ENCODE measurements at regions not wholly inside any gene's neighbourhood (a gene's known extent, or its start where the extent isn't known, plus 50 kb on each side); places are given as distances from the start of the nearest gene placed in this dataset.

DNA sequence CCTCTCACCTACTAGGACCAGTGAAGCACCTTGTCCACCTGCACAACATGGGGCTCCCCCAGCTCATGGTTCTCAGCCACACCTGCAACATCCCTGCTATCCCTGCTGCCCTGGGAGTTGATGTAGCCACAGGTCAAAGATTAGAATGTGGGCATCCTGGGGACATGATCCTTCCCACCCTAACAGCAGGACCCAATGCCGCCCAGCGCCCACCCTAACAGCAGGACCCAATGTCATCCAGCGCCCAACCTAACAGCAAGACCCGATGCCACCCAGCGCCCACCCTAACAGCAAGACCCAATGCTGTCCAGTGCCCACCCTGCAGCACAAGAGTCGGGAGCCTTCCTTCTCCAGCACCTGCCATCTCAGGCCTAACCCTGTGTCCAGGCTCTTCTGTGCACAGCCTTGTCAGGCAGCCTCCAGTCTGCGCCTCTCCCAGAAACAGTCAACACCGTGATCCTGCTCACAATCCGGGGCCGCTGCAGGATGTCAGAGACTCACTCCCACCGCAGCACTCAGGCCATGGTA is 237.3 kb upstream of the SALL3 start:
- Histone ChIP-seq H3K27ac (ENCODE audit: low read depth, low read length) (no peak overlapping the region), H3K4me1 (ENCODE audit: control insufficient read depth in 5 of 5, insufficient read depth in 5 of 5, low read length in 5 of 5) (no peaks in the 10 kb centered on the region), H3K36me3 (ENCODE audit: control insufficient read depth in 5 of 5, insufficient read depth in 5 of 5, low read length in 5 of 5) (no peaks in the 10 kb centered on the region), H3K9ac (ENCODE audit: low read length in 5 of 5) (no peak overlapping the region), H3K27me3 (ENCODE audit: control insufficient read depth in 5 of 5, insufficient read depth in 4 of 5, low read length in 5 of 5) (peaks cover 0 to 12% (median 3%) of the 10 kb centered on the region in 5 donors), H3K9me3 (ENCODE audit: control insufficient read depth in 5 of 5, low read length in 5 of 5) (no peaks in the 10 kb centered on the region), H3K4me3 (ENCODE audit: low read depth in 1 of 5, low read length in 5 of 5) (no peak overlapping the region)

DNA sequence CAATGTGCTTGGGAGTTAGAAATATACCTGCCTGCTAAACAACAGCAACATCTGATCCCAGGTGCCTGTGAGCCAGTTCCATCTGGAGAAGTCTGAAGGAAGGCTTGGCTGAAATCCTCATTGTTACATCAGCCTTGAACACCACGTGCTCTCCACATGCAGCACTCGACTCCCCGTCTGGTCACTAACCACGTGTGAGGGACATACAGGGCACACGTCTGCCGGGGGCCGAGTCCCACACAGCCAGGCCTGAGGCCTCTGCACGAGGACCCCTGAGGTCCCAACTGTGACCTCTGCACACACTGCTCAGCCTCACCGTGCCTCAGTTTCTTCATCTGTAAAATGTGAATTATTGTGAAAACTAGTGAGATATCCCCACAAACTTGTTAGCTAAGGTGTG is 236.5 kb upstream of the SALL3 start:
- Histone ChIP-seq H3K27me3 (ENCODE audit: control insufficient read depth in 5 of 5, insufficient read depth in 4 of 5, low read length in 5 of 5) (peaks cover 0 to 12% (median 3%) of the 10 kb centered on the region in 5 donors), H3K9ac (ENCODE audit: low read length in 5 of 5) (no peak overlapping the region), H3K4me1 (ENCODE audit: control insufficient read depth in 5 of 5, insufficient read depth in 5 of 5, low read length in 5 of 5) (no peaks in the 10 kb centered on the region), H3K27ac (ENCODE audit: low read depth, low read length) (no peak overlapping the region), H3K4me3 (ENCODE audit: low read depth in 1 of 5, low read length in 5 of 5) (no peak overlapping the region), H3K9me3 (ENCODE audit: control insufficient read depth in 5 of 5, low read length in 5 of 5) (no peaks in the 10 kb centered on the region), H3K36me3 (ENCODE audit: control insufficient read depth in 5 of 5, insufficient read depth in 5 of 5, low read length in 5 of 5) (no peaks in the 10 kb centered on the region)

DNA sequence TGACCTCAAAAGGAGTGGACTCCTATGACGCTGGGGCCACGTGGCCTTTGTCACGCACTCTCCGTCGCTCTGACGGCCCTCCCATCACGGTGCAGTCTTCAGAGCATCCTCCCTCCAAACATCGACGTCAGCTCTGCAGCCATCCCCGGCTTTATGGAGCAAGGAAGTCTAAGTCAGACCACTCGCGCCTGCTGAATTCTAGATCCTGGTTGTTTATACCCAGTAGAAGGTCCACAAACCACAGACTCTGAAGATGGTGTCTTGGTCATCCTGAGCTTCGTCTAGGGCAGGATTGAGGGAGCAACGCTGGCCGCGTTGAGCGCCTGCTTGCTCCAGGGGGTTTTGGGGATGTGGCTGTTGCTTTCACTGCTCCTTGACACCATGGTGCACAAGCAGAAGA is 228.0 kb upstream of the SALL3 start:
- Histone ChIP-seq H3K4me3 (ENCODE audit: low read depth in 1 of 5, low read length in 5 of 5) (no peak overlapping the region), H3K4me1 (ENCODE audit: control insufficient read depth in 5 of 5, insufficient read depth in 5 of 5, low read length in 5 of 5) (no peaks in the 10 kb centered on the region), H3K27ac (ENCODE audit: low read depth, low read length) (no peak overlapping the region)

DNA sequence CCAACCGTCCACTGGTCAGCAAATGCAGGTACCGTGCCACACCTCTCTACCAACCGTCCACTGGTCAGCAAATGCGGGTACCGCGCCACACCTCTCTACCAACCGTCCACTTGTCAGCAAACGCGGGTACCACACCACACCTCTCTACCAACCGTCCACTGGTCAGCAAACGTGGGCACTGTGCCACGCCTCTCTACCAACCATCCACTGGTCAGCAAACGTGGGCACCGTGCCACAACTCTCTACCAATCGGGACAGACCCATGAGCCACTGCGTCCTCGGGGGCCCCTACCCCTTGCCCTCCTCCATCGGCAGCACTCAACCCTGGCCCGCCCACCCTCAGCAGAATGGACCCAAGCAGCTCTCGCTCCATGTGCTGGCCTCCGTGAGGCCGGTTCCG is 226.4 kb upstream of the SALL3 start:
- H3K4me1 ChIP-seq (ENCODE audit: control insufficient read depth in 5 of 5, insufficient read depth in 5 of 5, low read length in 5 of 5): no peaks in the 10 kb centered on the region
- peaks cover 0 to 13% (median 6%) of the 10 kb centered on the region in 5 donors for H3K27me3 ChIP-seq (ENCODE audit: control insufficient read depth in 5 of 5, insufficient read depth in 4 of 5, low read length in 5 of 5)
- no peak overlapping the region for H3K9ac ChIP-seq (ENCODE audit: low read length in 5 of 5)
- H3K9me3 ChIP-seq (ENCODE audit: control insufficient read depth in 5 of 5, low read length in 5 of 5): no peaks in the 10 kb centered on the region
- H3K36me3 ChIP-seq (ENCODE audit: control insufficient read depth in 5 of 5, insufficient read depth in 5 of 5, low read length in 5 of 5): no peaks in the 10 kb centered on the region
- no peak overlapping the region for H3K4me3 ChIP-seq (ENCODE audit: low read depth in 1 of 5, low read length in 5 of 5)
- H3K27ac ChIP-seq (ENCODE audit: low read depth, low read length): no peak overlapping the region

More for the DNA sequence above, 228.0 kb upstream of the SALL3 start:
- Histone ChIP-seq H3K36me3 (ENCODE audit: control insufficient read depth in 5 of 5, insufficient read depth in 5 of 5, low read length in 5 of 5) (no peaks in the 10 kb centered on the region), H3K27me3 (ENCODE audit: control insufficient read depth in 5 of 5, insufficient read depth in 4 of 5, low read length in 5 of 5) (peaks cover 0 to 13% (median 6%) of the 10 kb centered on the region in 5 donors), H3K9me3 (ENCODE audit: control insufficient read depth in 5 of 5, low read length in 5 of 5) (no peaks in the 10 kb centered on the region), H3K9ac (ENCODE audit: low read length in 5 of 5) (no peak overlapping the region)

DNA sequence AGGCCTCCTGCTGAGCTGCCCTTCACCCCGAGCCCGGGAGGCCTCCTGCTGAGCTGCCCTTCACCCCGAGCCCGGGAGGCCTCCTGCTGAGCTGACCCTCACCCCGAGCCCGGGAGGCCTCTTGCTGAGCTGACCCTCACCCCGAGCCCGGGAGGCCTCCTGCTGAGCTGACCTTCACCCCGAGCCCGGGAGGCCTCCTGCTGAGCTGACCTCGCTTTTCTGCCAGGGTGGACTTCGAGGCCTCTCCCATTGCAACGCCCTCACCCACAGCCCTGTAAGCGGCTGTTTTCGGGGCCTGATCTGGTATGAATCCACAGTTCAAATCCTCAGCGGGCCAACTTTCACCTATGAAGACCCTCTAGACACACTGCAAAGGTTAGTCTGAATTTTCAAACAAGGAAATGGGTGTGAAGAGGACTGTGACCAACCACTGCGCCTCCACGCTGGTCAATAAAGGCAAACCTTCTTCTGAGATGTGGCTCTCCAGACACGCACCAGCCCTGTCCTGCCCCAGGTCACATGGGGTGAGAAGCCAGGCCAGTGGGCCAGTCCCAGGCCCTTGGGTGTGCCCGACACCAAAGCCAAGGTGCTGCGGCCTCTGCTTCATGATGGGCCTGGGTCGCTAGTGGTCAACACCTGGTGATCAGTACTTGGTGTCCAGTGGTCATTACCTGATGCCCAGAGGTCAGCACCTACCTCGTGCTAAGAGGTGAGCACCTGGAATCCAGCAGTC is 225.1 kb upstream of the SALL3 start:
- Histone ChIP-seq H3K4me1 (ENCODE audit: control insufficient read depth in 5 of 5, insufficient read depth in 5 of 5, low read length in 5 of 5) (no peaks in the 10 kb centered on the region), H3K27ac (ENCODE audit: low read depth, low read length) (no peak overlapping the region), H3K27me3 (ENCODE audit: control insufficient read depth in 5 of 5, insufficient read depth in 4 of 5, low read length in 5 of 5) (peaks cover 0 to 13% (median 6%) of the 10 kb centered on the region in 5 donors), H3K9me3 (ENCODE audit: control insufficient read depth in 5 of 5, low read length in 5 of 5) (no peaks in the 10 kb centered on the region), H3K4me3 (ENCODE audit: low read depth in 1 of 5, low read length in 5 of 5) (no peak overlapping the region), H3K9ac (ENCODE audit: low read length in 5 of 5) (no peak overlapping the region), H3K36me3 (ENCODE audit: control insufficient read depth in 5 of 5, insufficient read depth in 5 of 5, low read length in 5 of 5) (no peaks in the 10 kb centered on the region)

DNA sequence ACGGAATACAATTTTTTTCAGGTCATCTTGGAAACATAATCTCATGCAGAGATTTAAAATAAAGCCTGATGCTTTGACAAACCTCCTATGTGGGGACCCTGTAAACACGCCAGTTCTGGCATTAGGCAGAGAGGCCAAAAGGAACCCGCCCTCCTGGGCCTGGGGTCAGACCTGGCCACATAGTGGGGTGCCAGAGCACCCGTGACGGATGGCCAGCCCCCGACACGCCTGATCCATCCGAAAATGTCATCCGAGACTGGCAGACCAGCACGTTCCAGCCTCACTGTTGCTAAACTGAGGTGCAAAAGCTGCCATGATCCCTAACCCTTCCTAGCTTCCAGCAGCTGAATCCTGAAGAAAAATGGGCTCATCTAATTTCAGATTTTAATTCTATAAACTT is 222.6 kb upstream of the SALL3 start:
- H3K9me3 ChIP-seq (ENCODE audit: control insufficient read depth in 5 of 5, low read length in 5 of 5): peaks cover 0 to 5% (median 0%) of the 10 kb centered on the region in 5 donors
- no peaks in the 10 kb centered on the region for H3K4me1 ChIP-seq (ENCODE audit: control insufficient read depth in 5 of 5, insufficient read depth in 5 of 5, low read length in 5 of 5)
- no peak overlapping the region for H3K4me3 ChIP-seq (ENCODE audit: low read depth in 1 of 5, low read length in 5 of 5)
- peaks cover 0 to 13% (median 6%) of the 10 kb centered on the region in 5 donors for H3K27me3 ChIP-seq (ENCODE audit: control insufficient read depth in 5 of 5, insufficient read depth in 4 of 5, low read length in 5 of 5)
- no peak overlapping the region for H3K9ac ChIP-seq (ENCODE audit: low read length in 5 of 5)
- no peaks in the 10 kb centered on the region for H3K36me3 ChIP-seq (ENCODE audit: control insufficient read depth in 5 of 5, insufficient read depth in 5 of 5, low read length in 5 of 5)
- H3K27ac ChIP-seq (ENCODE audit: low read depth, low read length): no peak overlapping the region

DNA sequence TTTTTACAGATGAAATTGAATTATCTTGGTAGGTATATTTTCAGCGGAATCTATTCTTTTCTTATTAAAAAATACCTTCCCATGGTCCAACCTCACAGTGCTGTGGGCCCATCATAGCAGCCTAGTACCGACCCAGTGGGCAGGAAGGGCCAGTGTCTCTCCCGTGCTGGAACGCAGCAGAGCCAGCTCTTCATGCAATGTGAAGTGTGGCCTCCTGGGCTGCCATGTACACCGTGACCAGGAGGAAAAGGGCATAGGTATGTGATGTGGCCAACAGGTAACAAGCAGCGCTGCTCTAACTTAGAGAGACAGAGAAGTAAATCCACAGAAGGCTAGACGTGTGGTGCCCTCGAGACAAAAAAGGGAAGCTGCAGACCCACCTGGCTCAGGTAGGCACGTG is 221.1 kb upstream of the SALL3 start:
- no peak overlapping the region for H3K27ac ChIP-seq (ENCODE audit: low read depth, low read length)

DNA sequence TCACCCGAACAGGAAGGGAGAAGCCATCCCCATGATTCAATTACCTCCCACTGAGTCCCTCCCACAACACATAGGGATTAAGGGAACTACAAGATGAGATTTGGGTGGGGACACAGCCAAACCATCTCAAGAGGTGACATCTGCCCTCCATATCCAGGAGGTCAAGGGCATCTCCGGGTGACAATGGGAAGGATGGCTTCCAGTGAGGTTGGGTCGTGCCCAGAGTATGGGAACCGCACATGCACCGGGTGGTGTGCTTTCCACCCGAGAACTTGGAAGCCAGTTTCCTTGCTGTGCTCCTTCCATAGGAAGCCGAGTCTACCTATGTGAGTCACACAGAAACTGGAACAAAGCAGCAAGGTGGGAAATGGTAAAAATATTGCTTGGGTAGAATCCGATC is 216.9 kb upstream of the SALL3 start:
- H3K9ac ChIP-seq (ENCODE audit: low read length in 5 of 5): no peak overlapping the region

More for the DNA sequence above, 221.1 kb upstream of the SALL3 start:
- peaks cover 0 to 13% (median 3%) of the 10 kb centered on the region in 5 donors for H3K27me3 ChIP-seq (ENCODE audit: control insufficient read depth in 5 of 5, insufficient read depth in 4 of 5, low read length in 5 of 5)
- H3K4me1 ChIP-seq (ENCODE audit: control insufficient read depth in 5 of 5, insufficient read depth in 5 of 5, low read length in 5 of 5): no peaks in the 10 kb centered on the region
- H3K9me3 ChIP-seq (ENCODE audit: control insufficient read depth in 5 of 5, low read length in 5 of 5): peaks cover 0 to 5% (median 0%) of the 10 kb centered on the region in 5 donors
- no peak overlapping the region for H3K9ac ChIP-seq (ENCODE audit: low read length in 5 of 5)
- no peaks in the 10 kb centered on the region for H3K36me3 ChIP-seq (ENCODE audit: control insufficient read depth in 5 of 5, insufficient read depth in 5 of 5, low read length in 5 of 5)
- H3K4me3 ChIP-seq (ENCODE audit: low read depth in 1 of 5, low read length in 5 of 5): no peak overlapping the region

DNA sequence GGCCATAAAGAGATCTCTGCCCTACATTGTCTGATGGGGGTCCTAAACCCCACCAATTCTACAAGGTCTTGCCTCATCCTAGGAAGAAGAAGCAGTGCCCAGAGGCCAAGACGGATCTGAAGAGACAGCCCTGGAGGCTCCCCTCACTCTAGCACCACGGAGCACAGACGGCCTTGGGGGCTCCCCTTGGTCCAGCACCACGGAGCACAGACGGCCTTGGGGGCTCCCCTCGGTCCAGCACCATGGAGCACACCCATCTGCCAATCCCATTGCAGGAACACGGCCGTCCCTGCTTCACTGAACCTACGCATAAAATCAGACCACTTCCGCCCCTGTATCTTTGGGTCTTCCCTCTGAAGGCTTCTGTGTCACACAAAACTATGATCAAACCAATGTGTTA is 215.1 kb upstream of the SALL3 start:
- H3K9ac ChIP-seq (ENCODE audit: low read length in 5 of 5): no peak overlapping the region
- H3K36me3 ChIP-seq (ENCODE audit: control insufficient read depth in 5 of 5, insufficient read depth in 5 of 5, low read length in 5 of 5): no peaks in the 10 kb centered on the region
- H3K4me1 ChIP-seq (ENCODE audit: control insufficient read depth in 5 of 5, insufficient read depth in 5 of 5, low read length in 5 of 5): no peaks in the 10 kb centered on the region
- peaks cover 0 to 5% (median 0%) of the 10 kb centered on the region in 5 donors for H3K9me3 ChIP-seq (ENCODE audit: control insufficient read depth in 5 of 5, low read length in 5 of 5)
- H3K27ac ChIP-seq (ENCODE audit: low read depth, low read length): no peak overlapping the region
- H3K4me3 ChIP-seq (ENCODE audit: low read depth in 1 of 5, low read length in 5 of 5): no peak overlapping the region
- peaks cover 9 to 23% (median 12%) of the 10 kb centered on the region in 5 donors for H3K27me3 ChIP-seq (ENCODE audit: control insufficient read depth in 5 of 5, insufficient read depth in 4 of 5, low read length in 5 of 5)

More for the DNA sequence above, 216.9 kb upstream of the SALL3 start:
- H3K27me3 ChIP-seq (ENCODE audit: control insufficient read depth in 5 of 5, insufficient read depth in 4 of 5, low read length in 5 of 5): peaks cover 2 to 18% (median 4%) of the 10 kb centered on the region in 5 donors
- H3K27ac ChIP-seq (ENCODE audit: low read depth, low read length): no peak overlapping the region
- H3K9me3 ChIP-seq (ENCODE audit: control insufficient read depth in 5 of 5, low read length in 5 of 5): peaks cover 0 to 5% (median 0%) of the 10 kb centered on the region in 5 donors
- no peaks in the 10 kb centered on the region for H3K4me1 ChIP-seq (ENCODE audit: control insufficient read depth in 5 of 5, insufficient read depth in 5 of 5, low read length in 5 of 5)
- H3K36me3 ChIP-seq (ENCODE audit: control insufficient read depth in 5 of 5, insufficient read depth in 5 of 5, low read length in 5 of 5): no peaks in the 10 kb centered on the region
- H3K4me3 ChIP-seq (ENCODE audit: low read depth in 1 of 5, low read length in 5 of 5): no peak overlapping the region

DNA sequence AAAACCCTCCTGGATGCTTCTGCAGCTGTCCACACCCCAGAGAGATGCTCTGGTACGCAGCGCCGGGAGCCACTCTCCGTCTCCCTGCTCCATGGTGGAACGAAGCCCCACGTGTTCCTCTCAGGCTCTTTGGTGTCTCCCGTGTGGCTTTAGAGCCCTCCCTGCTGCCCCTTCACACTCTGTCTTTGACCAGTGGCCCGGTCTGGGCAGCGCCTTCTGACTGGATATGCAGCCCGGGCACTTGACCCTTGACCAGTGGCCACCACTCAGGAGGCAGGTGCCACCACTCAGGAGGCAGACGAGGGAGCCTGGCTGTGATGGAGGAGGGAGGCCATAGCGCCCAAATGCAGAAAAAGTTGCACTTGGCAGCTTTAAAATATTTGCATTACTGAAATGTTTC is 214.5 kb upstream of the SALL3 start:
- Histone ChIP-seq H3K27ac (ENCODE audit: low read depth, low read length) (no peak overlapping the region), H3K27me3 (ENCODE audit: control insufficient read depth in 5 of 5, insufficient read depth in 4 of 5, low read length in 5 of 5) (peaks cover 9 to 23% (median 13%) of the 10 kb centered on the region in 5 donors), H3K36me3 (ENCODE audit: control insufficient read depth in 5 of 5, insufficient read depth in 5 of 5, low read length in 5 of 5) (no peaks in the 10 kb centered on the region), H3K9me3 (ENCODE audit: control insufficient read depth in 5 of 5, low read length in 5 of 5) (peaks cover 0 to 5% (median 0%) of the 10 kb centered on the region in 5 donors), H3K4me1 (ENCODE audit: control insufficient read depth in 5 of 5, insufficient read depth in 5 of 5, low read length in 5 of 5) (no peaks in the 10 kb centered on the region), H3K4me3 (ENCODE audit: low read depth in 1 of 5, low read length in 5 of 5) (no peak overlapping the region), H3K9ac (ENCODE audit: low read length in 5 of 5) (no peak overlapping the region)
